Skeletal muscle tissue (tissue), 3 donors: ENCODE measurements at regions not wholly inside any gene's neighbourhood (a gene's known extent, or its start where the extent isn't known, plus 50 kb on each side); places are given as distances from the start of the nearest gene placed in this dataset.

ENCODE experiments used
- H3K27ac ChIP-seq: one replicate; pipeline ENCODE4 v1.7.0; 2013; ENCODE audit warnings: mild to moderate bottlenecking, low read depth, low read length, inconsistent platforms
- H3K27me3 ChIP-seq, 3 donors: one replicate each; pipeline ENCODE4 v1.7.0; 2013; ENCODE audit warnings: low read length in 3 of 3; ENCODE audit not compliant: control insufficient read depth in 3 of 3, insufficient read depth in 3 of 3
- H3K36me3 ChIP-seq, 3 donors: one replicate each; pipeline ENCODE4 v1.7.0; 2013; ENCODE audit warnings: low read length in 3 of 3; ENCODE audit not compliant: control insufficient read depth in 3 of 3, insufficient read depth in 3 of 3
- H3K4me1 ChIP-seq, 3 donors: one replicate each; pipeline ENCODE4 v1.7.0; 2013; ENCODE audit warnings: low read length in 3 of 3, mild to moderate bottlenecking in 3 of 3; ENCODE audit not compliant: control insufficient read depth in 3 of 3, insufficient read depth in 3 of 3
- H3K4me3 ChIP-seq, 3 donors: one replicate each; pipeline ENCODE4 v1.7.0; 2013; ENCODE audit warnings: low read length in 3 of 3
- H3K9ac ChIP-seq, 3 donors: one replicate each; pipeline ENCODE4 v1.7.0; 2013; ENCODE audit warnings: low read length in 3 of 3, mild to moderate bottlenecking in 3 of 3, moderate library complexity in 2 of 3, low read depth in 1 of 3
- H3K9me3 ChIP-seq, 3 donors: one replicate each; pipeline ENCODE4 v1.7.0; 2013; ENCODE audit warnings: low read length in 3 of 3; ENCODE audit not compliant: control insufficient read depth in 3 of 3
- donor health status: Osteomylitis.

DNA sequence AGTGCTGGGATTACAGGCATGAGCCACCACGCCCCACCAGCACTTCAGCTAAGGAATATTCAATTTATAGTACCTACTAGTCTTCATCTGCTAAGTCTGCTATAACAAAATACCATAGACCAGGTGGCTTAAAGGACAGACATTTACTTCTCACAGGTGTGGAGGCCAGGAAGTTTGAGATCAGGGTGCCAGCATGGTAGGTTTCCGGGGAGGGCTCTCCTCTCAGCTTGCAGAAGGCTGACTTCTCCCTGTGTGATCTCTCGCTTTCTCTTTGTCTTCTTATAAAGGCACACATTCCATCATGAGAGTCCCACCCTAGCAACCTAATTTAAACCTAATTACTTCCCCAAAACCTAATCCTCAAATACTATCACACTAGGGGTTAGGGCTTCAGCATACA is 433.0 kb downstream of the INSC start:
- Histone ChIP-seq H3K27ac (no peak overlapping the region), H3K4me1 (no peaks in the 10 kb centered on the region), H3K9ac (no peak overlapping the region), H3K4me3 (no peak overlapping the region), H3K27me3 (no peaks in the 10 kb centered on the region), H3K36me3 (no peaks in the 10 kb centered on the region), H3K9me3 (peaks cover 0 to 3% (median 0%) of the 10 kb centered on the region in 3 donors)

DNA sequence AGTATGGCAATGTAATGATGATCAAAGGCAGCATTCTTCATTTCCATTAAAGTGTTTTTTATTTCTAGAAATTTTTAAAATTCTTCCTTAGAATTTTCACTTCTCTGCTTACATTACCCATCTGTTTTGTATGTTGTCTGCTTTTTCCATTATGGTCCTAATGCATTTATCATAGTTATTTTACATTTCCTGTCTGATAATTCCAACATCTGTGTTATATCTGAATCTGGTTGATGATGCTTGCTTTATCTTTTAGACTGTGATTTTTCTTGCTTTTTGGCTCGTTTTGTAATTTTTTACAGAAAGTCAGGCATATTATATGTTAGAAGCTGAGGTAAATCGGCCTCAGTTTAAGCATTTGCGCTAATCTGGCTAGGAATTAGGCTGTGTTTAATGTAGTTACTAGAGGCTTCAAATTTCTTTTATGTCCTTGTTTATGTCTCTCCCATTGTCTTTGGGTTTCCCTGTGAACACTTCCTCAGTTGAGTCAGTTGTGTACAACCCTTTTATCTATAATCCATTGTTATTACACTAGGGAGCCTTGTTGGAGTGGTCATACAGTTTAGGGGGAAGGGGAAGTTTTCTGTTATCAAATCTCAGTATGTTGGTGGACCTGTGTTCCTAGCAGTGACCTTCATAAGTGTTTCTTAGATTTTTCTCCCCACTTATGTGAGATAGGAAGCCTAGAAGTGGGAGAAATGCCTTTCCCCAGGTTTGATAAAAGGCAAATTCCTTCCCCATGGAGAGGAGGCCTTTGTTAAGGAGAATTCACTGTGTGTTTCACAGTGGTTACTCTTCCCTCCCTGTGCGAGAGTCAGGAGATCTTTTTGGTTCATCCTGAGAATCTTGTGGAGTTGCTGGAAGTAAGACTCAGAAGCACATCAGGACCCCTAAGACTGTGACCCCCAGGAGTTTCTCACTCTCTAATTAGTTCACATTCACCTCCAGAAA is 437.5 kb downstream of the INSC start:
- H3K27me3 ChIP-seq: no peaks in the 10 kb centered on the region
- H3K9me3 ChIP-seq: peaks cover 0 to 3% (median 0%) of the 10 kb centered on the region in 3 donors
- H3K9ac ChIP-seq: no peak overlapping the region
- H3K4me1 ChIP-seq: no peaks in the 10 kb centered on the region
- H3K4me3 ChIP-seq: no peak overlapping the region
- H3K27ac ChIP-seq: no peak overlapping the region
- no peaks in the 10 kb centered on the region for H3K36me3 ChIP-seq

DNA sequence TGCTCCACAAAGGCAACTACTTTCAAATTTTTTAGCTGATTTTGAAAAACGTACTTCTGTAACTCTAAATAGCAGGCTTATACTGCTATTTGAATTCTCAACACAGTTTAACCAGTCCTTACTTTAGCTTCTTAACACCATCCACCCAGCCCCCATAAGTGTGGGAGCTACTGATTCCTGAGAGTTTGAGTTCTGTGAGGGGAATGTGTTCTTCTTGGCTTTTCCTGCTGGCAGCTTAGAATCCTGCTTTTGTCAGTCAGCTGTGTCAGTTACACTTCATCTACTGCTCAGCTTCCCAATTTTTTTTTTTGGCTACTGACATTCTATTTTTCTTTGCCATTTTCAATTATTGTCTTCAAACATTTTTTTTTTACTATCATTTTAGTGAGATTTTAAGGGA is 440.4 kb downstream of the INSC start:
- Histone ChIP-seq H3K4me1 (no peaks in the 10 kb centered on the region), H3K4me3 (no peak overlapping the region), H3K27me3 (no peaks in the 10 kb centered on the region), H3K27ac (no peak overlapping the region), H3K36me3 (no peaks in the 10 kb centered on the region), H3K9me3 (no peaks in the 10 kb centered on the region), H3K9ac (no peak overlapping the region)

DNA sequence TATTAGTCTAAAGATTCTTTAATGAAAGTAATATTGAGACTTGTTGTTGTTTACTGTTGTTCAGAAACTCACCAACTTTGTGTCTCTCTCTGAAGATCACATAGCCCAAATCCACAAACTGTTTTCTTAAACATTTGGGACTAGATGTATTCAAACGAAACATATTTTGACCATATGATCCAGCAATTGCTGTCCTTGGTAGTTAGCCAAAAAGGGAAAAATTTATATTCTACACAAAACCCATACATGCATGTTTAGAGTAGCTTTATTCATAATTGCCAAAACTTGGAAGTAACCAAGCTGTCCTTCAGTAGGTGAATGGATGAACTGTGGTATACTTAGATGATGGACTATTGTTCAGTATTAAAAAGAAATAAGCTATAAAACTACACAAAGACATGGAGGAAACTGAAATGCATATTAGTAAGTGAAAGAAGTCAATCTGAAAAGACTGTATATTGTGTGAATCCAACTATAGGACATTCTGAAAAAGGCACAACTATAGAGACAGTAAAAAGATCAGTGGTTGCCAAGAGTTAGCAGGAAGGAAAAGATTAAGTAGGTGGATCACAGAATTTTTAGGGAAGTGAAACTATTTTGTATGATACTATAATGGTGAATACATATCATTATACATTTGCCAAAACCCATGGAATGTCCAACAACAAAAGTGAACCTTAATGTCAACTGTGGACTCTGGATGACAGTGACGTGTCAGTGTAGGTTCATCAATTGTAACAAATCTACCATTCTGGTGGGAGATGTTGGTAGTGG is 442.9 kb downstream of the INSC start:
- Histone ChIP-seq H3K9me3 (no peaks in the 10 kb centered on the region), H3K27ac (no peak overlapping the region), H3K9ac (no peak overlapping the region), H3K36me3 (no peaks in the 10 kb centered on the region), H3K4me3 (no peak overlapping the region), H3K27me3 (no peaks in the 10 kb centered on the region), H3K4me1 (no peaks in the 10 kb centered on the region)

DNA sequence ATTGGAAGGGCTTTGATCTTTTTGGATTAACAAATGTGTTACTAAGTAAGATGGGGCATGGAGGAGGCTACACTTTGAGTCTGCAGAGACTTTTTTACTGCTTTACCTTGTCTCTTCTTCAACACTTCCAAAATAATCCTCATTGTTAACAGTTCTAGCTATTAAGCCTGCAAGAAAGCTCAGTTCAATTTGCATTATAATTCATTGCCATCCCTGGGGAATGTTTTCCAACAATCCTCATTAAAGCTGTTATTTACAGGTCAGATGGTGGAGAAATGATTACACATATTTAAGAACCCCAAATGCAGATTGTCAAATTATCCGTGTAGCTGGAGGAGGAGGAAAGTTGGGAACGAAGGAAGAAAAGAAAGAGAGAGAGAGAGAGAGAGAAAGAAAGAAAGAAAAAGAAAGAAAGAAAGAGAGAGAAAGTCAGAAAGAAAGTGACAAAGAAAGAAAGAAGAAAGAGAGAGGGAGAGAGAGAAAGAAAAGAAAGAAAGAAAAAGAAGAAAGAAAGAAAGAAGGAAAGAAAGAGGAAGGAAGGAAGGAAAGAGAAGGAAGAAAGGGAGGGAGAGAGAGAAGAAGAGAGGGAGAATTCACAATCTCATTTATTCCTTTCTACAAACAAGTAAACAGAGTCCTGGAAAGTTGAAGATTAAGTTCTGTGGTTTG is 443.9 kb downstream of the INSC start:
- H3K9ac ChIP-seq: no peak overlapping the region
- no peak overlapping the region for H3K27ac ChIP-seq
- no peak overlapping the region for H3K4me3 ChIP-seq
- no peaks in the 10 kb centered on the region for H3K27me3 ChIP-seq
- no peaks in the 10 kb centered on the region for H3K9me3 ChIP-seq
- no peaks in the 10 kb centered on the region for H3K4me1 ChIP-seq
- no peaks in the 10 kb centered on the region for H3K36me3 ChIP-seq

DNA sequence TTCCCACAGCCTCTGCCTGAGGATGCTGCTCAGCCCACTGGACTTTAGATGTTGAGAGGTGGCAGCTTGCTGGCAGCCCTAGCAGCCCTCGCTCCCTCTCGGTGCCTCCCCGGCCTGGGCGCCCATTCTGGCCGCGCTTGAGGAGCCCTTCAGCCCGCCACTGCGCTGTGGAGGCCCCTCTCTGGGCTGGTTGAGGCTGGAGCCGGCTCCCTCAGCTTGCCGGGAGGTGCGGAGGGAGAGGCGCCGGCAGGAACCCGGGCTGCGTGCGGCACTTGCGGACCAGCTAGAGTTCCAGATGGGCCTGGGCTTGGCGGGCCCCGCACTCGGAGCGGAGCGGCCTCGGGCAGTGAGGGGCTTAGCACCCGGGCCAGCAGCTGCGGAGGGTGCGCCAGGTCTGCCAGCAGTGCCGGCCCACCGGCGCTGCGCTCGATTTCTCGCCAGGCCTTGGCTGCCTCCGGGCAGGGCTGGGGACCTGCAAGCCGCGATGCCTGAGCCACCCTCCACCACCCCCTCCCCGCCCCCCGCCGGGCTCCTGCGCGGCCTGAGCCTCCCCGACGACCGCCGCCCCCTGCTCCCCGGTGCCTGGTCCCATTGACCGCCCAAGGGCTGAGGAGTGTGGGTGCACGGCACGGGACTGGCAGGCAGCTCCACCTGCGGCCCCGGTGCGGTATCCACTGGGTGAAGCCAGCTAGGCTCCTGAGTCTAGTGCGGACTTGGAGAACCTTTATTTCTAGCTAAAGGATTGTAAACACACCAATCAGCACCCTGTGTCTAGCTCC is 446.2 kb downstream of the INSC start:
- H3K9ac ChIP-seq: no peak overlapping the region
- no peaks in the 10 kb centered on the region for H3K4me1 ChIP-seq
- H3K36me3 ChIP-seq: no peaks in the 10 kb centered on the region
- H3K4me3 ChIP-seq: no peak overlapping the region
- no peak overlapping the region for H3K27ac ChIP-seq
- no peaks in the 10 kb centered on the region for H3K27me3 ChIP-seq
- H3K9me3 ChIP-seq: no peaks in the 10 kb centered on the region

DNA sequence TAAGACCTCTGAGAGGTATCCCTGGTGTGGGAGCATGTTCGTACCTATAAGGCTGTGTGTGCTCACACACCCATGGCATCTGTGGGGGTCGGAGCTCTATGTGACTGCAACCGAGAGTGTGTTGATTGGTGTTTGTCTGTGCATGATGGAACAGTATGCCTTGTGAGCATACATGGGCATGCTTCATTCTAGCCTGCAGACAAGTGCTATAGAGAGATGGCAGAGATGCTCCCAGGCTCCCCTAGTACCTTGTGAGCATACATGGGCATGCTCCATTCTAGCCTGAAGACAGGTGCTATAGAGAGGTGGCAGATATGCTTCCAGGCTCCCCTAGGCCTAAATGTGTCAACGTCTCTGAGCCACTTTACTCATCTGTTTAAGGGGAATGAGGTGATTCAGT is 447.5 kb downstream of the INSC start:
- H3K4me1 ChIP-seq: no peaks in the 10 kb centered on the region
- no peaks in the 10 kb centered on the region for H3K36me3 ChIP-seq
- no peak overlapping the region for H3K9ac ChIP-seq
- no peak overlapping the region for H3K27ac ChIP-seq
- H3K4me3 ChIP-seq: no peak overlapping the region
- H3K9me3 ChIP-seq: no peaks in the 10 kb centered on the region
- no peaks in the 10 kb centered on the region for H3K27me3 ChIP-seq

DNA sequence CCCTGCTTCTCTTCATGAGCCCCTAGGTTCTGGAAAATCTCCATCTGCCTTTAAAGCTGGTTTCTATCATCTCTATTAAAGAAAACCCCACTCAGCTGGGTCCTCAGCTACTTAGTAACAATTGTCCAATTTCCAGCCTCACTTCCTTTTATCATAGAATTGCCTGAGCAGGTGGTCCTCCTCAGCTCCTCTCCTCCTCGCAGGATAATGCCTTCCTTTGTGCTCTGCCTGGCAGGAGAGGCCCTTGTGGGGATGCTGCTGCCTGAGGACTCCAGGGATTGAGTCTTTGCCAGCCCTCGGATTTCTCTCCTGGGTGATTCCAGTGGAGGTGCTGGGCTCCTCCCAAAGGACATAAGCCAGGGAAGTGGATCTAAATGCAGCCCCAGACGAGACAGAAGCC is 448.3 kb downstream of the INSC start:
- Histone ChIP-seq H3K27me3 (no peaks in the 10 kb centered on the region), H3K9ac (no peak overlapping the region), H3K36me3 (no peaks in the 10 kb centered on the region)

DNA sequence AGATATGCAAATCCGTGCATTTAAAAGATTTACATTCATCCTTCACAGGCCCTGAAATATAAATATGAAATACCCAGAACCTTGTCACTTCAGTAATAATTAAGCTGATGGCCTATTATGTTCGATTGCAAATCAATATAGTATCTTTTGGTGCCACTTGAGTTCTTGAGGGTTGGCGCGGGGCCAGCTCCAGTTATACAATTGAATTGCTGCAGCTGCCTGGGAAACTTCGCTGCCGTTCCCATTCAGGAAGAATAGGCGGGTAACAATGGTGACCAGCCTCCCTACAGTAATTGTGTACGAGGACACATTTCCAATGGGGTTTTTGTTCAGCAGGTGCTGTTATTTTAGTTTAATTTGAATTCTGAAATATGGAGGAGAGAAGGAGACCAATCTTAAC is 451.2 kb downstream of the INSC start:
- H3K27me3 ChIP-seq: no peaks in the 10 kb centered on the region
- no peak overlapping the region for H3K4me3 ChIP-seq
- H3K9me3 ChIP-seq: no peaks in the 10 kb centered on the region
- H3K4me1 ChIP-seq: no peaks in the 10 kb centered on the region
- no peak overlapping the region for H3K27ac ChIP-seq
- H3K36me3 ChIP-seq: no peaks in the 10 kb centered on the region
- no peak overlapping the region for H3K9ac ChIP-seq

More for the DNA sequence above, 448.3 kb downstream of the INSC start:
- Histone ChIP-seq H3K4me3 (no peak overlapping the region), H3K27ac (no peak overlapping the region), H3K9me3 (no peaks in the 10 kb centered on the region), H3K4me1 (no peaks in the 10 kb centered on the region)
